ENCODE measurements at regions not wholly inside any gene's neighbourhood (a gene's known extent, or its start where the extent isn't known, plus 50 kb on each side); places are given as distances from the start of the nearest gene placed in this dataset.
"Not testable (repeated sequence)": the region's sequence is repeated elsewhere in the genome, so short reads cannot be mapped to it uniquely, and the experiment has no call there.

DNA sequence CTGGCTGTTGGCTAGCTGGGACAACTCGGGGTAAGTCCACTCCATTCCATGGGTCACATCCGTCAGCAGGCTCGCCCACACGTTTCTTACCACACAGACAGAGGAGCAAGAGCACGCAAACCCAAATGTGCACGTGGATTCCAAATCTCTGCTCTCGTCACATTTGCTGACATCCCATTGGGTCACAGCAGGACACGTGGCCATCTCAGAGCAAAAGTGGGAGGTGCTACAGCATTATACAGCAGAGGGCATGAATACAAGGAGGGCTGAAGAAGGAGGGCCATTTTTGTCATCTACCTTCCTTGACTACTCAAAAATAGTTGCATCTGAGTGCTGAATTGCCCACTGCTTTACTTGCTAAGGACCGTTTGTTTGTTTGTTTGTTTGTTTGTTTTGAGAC is 84.7 kb downstream of the RBBP6 start:
- no peak for DNase-seq

DNA sequence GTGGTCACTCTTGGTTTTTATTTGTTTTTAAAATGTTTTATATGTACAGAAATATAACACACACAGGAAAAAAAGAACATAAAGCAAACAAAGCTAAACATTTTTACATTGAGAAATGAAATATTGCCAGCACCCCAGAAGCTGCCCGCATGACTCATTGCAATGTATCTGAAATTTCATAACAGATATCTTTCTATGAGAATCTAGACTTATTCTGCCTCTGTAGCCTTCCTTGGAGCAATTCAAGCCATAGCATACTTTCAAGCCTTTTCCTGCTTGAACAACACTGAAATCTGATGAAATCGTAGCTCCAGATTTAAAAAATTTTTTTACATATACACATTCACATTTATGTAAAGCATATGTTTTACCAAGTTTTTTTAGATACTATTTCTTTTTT is 86.9 kb downstream of the RBBP6 start:
- no peak for DNase-seq

DNA sequence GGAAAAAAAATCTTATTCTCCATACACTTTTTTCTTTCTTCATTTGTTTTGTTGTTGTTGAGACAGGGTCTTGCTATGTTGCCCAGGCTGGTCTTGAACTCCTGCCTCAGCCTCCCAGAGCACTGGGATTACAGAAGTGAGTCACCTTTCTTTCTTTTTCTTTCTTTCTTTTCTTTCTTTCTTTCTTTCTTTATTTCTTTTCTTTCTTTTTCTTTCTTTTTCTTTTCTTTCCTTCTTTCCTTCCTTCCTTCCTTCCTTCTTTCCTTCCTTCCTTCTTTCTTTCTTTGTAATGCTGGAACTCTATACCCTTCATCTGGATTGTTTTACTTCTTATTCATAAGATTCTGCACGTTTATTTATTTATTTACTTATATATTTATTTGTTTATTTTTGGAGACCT is 94.5 kb upstream of the TNRC6A start:
- DNase-seq: no peak

- no peak for DNase-seq
Measured at GRCh38 chr16:24635900-24636610, 93.4 kb upstream of the TNRC6A start.

- no peak for DNase-seq
Measured at GRCh38 chr16:24639769-24640168, 89.7 kb upstream of the TNRC6A start.

- no peak for DNase-seq
Measured at GRCh38 chr16:24643489-24643888, 86.0 kb upstream of the TNRC6A start.

- no peak for DNase-seq
Measured at GRCh38 chr16:24645739-24646645, 83.5 kb upstream of the TNRC6A start.

DNA sequence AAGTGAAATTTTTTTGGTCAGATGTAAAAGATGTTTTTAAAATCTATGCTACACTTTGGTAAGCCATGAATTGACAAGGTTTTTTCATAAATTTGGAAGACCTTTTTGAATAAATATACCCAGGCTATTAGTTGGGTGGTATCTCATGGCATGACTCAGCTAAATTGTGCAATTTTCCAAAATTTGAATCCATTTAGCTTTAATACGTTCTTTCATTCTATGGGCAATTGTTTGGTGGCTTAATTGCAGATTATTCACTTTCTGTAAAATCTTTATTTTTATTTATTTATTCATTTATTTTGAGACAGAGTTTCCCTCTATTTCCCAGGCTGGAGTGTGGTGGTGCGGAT is 82.8 kb upstream of the TNRC6A start:
- no peak for DNase-seq

GRCh38 chr16:24652209-24652712 is 77.2 kb upstream of the TNRC6A start:
- DNase-seq: no peak

DNA sequence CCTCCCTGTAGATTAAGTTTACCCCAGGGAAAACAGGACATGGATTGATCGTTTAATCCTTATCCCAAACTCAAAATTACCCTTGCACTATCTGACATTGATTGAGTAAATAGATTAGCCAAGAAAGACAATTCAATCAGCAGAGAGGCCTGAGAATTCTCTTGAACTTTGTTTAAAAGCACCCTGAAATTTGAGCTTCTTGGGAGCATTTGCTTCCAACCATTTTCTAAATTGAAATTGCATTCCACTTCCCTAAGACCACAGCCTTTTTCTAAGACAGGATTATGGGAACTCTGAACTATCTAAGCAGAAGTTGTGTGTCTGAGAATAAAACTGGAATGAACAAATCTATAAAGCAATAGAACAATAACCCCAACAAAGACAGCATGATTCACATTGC is 76.6 kb upstream of the TNRC6A start:
- no peak for DNase-seq

DNA sequence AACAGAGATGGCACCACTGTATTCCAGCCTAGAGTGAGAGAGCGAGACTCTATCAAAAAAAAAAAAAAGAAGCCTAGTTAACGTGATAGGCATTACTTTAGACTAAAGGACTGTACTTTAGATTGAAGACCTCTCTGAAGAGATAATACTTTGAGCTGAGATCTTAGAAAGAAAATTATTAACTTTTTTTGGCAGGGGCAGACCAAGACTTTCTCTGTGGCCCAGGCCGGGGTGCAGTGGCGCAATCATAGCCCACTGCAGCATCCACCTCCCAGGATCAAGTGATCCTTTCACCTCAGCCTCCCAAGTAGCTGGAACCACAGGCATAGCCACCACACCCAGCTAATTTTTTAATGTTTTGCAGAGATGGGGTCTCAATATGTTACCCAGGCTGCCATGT is 75.7 kb upstream of the TNRC6A start:
- no peak for DNase-seq

GRCh38 chr16:24665942-24666341 is 63.5 kb upstream of the TNRC6A start:
- not testable (repeated sequence) for DNase-seq

DNA sequence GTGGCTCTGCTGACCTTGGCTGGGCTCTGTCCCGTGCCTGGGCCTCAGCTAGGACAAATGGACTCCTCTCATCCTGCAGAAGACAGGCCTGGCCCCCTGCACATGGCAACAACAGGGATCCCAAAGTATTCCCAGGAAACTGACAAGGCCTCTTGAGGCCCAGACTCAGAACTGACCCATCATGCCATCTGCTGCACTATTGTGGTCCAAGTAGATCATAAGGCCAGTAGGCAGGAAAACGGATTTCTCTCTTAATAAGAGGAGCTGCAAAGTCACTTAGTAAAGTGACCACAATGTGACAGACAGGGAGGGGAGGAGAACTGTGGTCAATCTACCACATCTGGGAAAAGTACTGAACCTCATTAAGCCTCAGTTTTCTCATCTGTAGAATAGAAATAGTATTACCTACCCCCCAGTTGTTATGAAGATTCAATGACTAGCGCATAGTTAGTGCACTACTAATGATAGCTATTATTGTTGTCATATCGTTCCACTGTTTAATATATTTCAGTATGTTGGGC is 62.1 kb upstream of the TNRC6A start:
- no peak for DNase-seq

GRCh38 chr16:24668481-24669061 is 60.9 kb upstream of the TNRC6A start:
- DNase-seq: peak; percentile 72

DNA sequence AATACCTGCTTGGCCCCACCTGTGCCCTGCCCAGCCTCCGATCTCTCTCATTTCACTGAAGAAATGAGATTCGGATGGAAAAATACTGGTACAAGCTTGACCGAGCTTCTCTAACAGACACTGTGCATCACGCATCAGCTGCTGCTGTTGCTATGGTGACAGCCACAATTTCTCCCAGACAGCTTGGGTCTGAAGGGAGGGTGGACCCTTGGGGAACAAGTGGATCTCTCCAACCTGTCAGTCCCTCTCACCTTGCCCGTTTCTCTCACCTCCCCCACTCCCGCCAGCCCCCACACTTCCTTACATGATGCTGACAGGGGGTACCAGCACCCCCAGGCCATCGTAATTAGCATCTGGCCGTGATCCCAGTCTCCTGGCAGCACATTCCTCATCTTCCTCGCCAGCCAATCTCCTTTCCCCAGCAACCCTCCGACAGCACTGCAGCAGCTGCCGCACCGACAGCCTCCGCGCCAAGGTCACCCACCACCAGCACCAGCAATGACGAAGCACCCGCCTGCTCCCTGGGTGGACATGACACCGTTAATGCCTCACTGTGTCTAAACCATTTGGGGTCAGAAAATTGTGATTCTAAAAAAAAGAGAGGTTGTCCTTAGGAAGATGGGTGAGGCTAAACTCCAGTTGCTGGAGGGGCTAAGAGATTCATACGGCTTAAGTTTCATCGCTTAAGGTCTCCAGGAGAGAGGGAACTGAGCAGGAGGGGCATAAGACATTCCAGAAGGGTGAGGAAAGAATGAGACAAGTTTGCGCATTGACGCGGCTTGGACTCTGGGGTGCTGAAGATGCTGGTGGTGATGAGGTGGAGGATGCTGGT is 58.6 kb upstream of the TNRC6A start:
- no peak for DNase-seq

DNA sequence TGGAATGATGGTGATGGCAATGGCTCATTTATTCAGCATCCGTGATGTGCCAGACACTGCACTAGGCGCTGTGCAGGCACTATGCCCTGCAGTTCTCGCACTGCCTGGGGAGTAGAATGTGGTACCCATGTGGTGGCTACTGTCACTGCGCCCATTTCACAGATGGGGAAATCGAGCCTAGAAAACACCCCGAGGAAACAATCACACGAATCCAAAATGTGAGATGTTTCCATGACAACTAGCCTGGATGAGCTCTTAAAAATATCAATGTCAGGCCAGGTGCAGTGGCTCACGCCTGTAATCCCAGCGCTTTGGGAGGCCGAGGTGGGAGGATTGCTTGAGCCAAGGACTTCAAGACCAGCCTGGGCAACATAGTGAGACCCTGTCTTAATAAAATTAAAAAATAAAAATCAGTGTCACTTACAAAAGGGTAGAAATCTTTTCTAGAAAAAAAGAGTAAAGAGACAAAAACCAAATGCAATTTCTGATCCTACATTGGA is 57.9 kb upstream of the TNRC6A start:
- no peak for DNase-seq

- no peak for DNase-seq
Measured at GRCh38 chr16:24673155-24673554, 56.3 kb upstream of the TNRC6A start.

DNA sequence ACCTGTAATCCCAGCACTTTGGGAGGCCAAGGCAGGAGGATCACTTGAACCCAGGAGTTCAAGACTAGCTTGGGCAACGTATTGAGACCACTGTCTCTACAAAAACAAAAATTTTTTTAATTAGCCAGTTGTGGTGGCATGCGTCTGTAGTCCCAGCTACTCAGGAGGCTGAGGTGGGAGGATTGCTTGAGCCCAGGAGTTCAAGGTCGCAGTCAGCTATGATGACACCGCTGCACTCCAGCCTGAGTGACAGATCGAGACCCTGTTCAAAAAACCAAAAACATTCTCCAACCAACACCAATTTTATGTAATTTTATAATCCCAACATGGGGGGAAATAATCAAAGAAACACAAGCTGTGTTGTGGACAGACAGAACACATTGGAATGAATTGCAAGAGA is 54.6 kb upstream of the TNRC6A start:
- DNase-seq: no peak

GRCh38 chr16:24677388-24677787 is 52.1 kb upstream of the TNRC6A start:
- no peak for DNase-seq
